HL-60 (cell line): ENCODE measurements at regions not wholly inside any gene's neighbourhood (a gene's known extent, or its start where the extent isn't known, plus 50 kb on each side); places are given as distances from the start of the nearest gene placed in this dataset.

Experiments used
- DNase-seq, 2 experiments: peaks; one replicate each; pipeline ENCODE4 v3.0.0-alpha.2; 2010 to 2020; ENCODE audit warnings: low read depth in 1 of 2, low spot score in 1 of 2
- H3K27ac ChIP-seq: fragments of 250-450 bp; sonication (Bioruptor Pico); replicated peaks from 2 replicates; pipeline ENCODE4 v1.5.1; 2020; ENCODE audit warnings: mild to moderate bottlenecking, moderate library complexity
- H3K27me3 ChIP-seq: fragments of 250-450 bp; sonication (Bioruptor Pico); 2 replicates; pipeline ENCODE4 v1.5.1; 2021; ENCODE audit warnings: mild to moderate bottlenecking, moderate library complexity; ENCODE audit not compliant: insufficient read depth, poor library complexity, severe bottlenecking
- H3K4me3 ChIP-seq: replicated peaks from 2 replicates; pipeline ENCODE4 v1.5.1; 2011; ENCODE audit warnings: mild to moderate bottlenecking, control low read depth, low read length; ENCODE audit not compliant: insufficient read depth
- CTCF ChIP-seq: IDR thresholded peaks from one replicate; pipeline ENCODE4 v1.5.1; 2011; ENCODE audit warnings: low read length, control low read depth, inconsistent platforms; ENCODE audit not compliant: insufficient read depth
- GABPA ChIP-seq: IDR thresholded peaks from 2 replicates; pipeline ENCODE4 v1.6.1; 2012; ENCODE audit warnings: low read depth
- POLR2AphosphoS5 ChIP-seq: IDR thresholded peaks from 2 replicates; pipeline ENCODE4 v1.6.1; 2012; ENCODE audit warnings: low read depth
- REST ChIP-seq: IDR thresholded peaks from 2 replicates; pipeline ENCODE4 v1.6.1; 2012; ENCODE audit warnings: low read depth; ENCODE audit not compliant: insufficient replicate concordance
- SPI1 ChIP-seq: IDR thresholded peaks from 2 replicates; pipeline ENCODE4 v1.6.1; 2012; ENCODE audit warnings: low read depth, mild to moderate bottlenecking, borderline replicate concordance

- DNase-seq, result no peak
- no peaks in the 10 kb centered on the region for H3K27me3 ChIP-seq
- H3K4me3 ChIP-seq, result no peak overlapping the region
- H3K27ac ChIP-seq, result no peak overlapping the region
- TF ChIP-seq SPI1 (no peak), GABPA (no peak), CTCF (no peak), POLR2AphosphoS5 (no peak), REST (no peak)
These were observed 332.5 kb upstream of the CAMK1G start for GRCh38 chr1:209250861-209251636.

- no peaks in the 10 kb centered on the region for H3K27me3 ChIP-seq
- H3K27ac ChIP-seq, result no peak overlapping the region
These were observed 326.7 kb upstream of the CAMK1G start for GRCh38 chr1:209256766-209257350.

More at GRCh38 chr1:209256766-209257350, 326.7 kb upstream of the CAMK1G start:
- TF ChIP-seq REST, result no peak
- no peak for TF ChIP-seq SPI1
- TF ChIP-seq GABPA, result no peak
- TF ChIP-seq POLR2AphosphoS5, result no peak
- TF ChIP-seq CTCF, result no peak
- H3K4me3 ChIP-seq, result no peak overlapping the region
- DNase-seq, result no peak
